ENCODE measurements at regions not wholly inside any gene's neighbourhood (a gene's known extent, or its start where the extent isn't known, plus 50 kb on each side); places are given as distances from the start of the nearest gene placed in this dataset.
"Not testable (repeated sequence)": the region's sequence is repeated elsewhere in the genome, so short reads cannot be mapped to it uniquely, and the experiment has no call there.

DNA sequence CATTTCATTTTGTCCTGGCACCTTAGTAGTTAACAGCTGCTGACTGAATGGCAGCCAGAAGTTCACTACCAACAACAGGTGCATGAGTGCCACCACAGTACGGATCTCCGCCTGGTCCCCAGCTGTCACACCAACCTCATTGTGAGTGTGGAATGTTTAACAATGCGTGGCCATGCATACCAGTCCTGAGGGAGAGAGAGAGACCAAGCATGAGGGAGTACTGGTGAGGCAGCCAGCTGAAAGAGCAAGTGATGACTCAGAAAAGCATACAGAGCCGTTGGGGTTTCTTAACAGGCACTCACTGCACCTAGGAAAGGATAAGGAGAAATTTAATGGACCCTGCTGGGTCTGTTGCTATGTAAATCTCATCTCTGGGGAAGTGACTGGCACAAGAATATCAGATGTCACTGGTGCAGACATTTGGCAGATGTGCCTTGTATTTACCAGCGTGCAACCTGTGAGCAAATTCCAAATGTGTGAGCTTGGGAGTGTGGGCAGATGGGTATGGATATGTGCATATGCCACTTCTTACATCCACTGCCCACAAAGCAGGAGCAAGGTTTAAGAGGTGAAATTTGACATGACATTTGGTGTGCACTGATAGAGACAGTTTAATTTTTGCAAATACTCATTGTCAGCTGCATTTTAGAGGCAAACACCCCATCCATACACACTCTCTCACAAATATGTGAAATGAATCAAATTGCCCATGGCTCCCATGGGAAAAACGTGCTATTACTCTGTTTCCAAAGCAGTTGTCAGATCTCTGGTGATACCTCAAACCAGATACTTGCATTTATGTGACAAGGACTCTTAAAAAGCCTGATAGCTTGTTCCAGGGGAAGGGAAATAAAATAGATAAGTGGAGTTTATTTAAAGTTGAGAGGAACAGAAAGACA is 245.2 kb upstream of the ARPP21 start:
- no peak for DNase-seq (ENCODE audit: low read depth)

DNA sequence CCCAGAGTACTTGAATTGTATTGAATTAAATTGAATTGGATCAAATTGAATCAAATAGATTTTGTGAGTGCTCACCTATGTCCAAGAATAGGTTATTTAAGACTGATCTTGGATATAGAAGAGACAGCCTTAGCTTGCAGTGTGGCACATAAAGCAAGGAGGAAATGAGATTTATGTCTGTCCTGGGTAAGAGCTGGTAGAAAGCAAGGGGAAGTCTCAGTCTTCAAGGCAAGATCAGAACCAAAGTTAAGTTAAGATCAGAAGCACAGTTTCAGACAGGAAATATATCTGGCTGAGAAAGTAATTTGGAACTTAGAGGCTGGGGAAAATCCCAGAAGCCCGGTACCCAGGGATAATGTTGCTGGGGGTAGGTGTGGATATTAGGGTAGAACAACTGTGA is 244.4 kb upstream of the ARPP21 start:
- no peak for DNase-seq (ENCODE audit: low read depth)

DNA sequence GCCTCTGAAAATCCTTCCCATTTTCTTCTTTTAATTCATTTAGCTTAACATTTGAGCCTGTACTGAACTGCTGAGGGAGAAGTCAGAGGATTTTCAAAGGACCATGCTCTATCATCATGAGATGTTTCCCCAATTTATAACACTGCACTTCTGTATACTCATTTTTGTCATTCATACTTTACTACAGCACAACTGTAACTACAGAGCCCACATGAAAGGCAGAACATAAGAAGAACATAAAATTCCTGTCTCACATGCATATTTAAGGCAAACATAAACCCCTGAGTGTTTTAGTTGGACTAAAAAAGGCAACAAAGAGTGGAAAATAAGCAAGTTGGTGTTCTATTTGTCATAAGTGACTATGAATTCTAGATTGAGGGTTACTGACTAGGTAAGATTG is 237.7 kb upstream of the ARPP21 start:
- no peak for DNase-seq (ENCODE audit: low read depth)

DNA sequence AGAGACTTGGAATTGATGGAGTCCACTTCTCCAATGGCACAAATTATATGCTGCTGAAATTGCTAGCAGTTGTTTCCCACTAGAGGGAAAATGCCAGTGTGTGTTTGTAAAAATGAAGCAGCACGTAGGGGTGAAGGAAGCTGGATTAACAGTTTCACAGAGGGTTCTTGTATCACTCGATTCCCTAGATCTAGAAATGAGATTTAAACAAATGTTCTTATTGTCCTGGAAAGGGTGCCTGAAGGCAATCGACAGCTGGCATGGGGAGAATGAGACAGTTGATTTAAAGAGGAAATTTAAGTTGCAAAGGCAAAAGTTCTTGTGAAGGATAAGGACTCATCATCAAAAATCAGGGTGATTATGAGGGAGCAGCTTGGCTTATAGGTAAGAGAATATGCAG is 234.8 kb upstream of the ARPP21 start:
- DNase-seq (ENCODE audit: low read depth): no peak

DNA sequence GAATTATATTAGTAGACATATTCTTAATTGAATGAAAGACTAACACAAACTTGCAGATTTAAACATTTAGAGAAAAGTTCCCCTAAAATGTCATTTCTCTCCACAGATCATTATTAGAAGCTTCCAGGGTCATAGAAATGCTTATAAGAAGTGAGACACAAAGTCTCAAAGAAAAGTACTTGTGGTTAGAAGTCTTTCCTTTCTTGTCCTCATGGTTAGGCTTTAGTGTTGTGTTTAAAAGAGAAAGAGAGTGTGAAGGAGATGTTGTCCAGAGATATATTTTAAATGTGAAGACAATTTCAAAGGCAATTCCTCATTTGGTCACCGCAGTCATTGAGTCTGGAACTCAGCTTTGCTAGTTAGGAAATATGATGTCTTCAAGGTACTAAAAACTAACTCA is 230.4 kb upstream of the ARPP21 start:
- no peak for DNase-seq (ENCODE audit: low read depth)

DNA sequence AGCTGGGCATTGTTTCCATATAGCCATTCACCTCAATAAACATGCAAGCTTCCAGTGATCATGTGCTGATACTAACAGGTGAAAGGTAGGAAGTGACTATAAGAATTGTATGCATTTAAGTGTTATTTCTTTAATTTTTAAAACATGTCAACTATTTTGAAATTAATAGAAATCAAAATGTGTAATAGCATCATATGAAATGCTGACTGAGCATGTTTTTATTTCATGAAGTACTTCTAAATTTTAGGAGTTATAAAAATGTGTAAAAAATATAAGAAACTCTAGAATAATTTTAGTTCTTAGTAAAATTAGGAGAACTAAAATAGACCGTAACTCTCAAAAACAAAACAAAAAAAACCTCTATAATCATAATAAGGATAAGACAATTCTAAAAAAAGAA is 229.3 kb upstream of the ARPP21 start:
- DNase-seq (ENCODE audit: low read depth): no peak

DNA sequence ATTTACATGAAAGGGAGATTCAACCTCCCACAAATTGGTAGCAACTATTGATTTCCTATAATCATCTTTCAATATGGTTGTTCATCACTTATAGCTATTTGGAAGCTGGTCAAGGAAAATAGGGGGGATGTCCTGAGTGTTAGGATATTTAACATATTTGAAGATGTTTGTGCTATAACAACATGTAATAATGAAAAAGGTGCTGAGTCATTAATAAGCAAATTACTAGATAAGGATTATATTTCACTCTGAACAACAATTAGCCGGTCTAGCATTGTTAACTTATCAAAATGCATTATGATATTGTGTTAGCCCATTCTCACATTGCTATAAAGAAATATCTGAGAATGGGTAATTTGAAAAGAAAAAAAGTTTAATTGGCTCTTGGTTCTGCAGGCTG is 225.8 kb upstream of the ARPP21 start:
- DNase-seq (ENCODE audit: low read depth): no peak

DNA sequence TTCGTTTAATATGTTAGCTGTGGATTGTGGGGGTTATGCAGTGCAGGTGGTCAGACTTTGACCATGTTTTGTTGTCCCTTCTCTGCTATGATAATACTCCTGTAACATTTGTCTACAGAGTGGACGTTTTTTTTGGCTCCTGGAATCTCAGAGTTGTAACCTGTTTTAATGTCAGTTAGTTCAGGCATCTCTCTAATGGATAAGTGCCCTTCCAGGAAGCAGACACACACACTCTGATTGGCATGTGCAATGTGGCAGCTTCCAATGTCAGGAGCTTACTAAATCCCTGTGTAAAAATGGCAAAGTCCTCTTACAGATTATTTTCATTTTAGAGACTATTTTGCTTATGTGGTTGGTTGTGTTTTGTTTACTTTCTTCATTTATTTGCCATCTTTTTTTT is 222.2 kb upstream of the ARPP21 start:
- DNase-seq (ENCODE audit: low read depth): no peak

DNA sequence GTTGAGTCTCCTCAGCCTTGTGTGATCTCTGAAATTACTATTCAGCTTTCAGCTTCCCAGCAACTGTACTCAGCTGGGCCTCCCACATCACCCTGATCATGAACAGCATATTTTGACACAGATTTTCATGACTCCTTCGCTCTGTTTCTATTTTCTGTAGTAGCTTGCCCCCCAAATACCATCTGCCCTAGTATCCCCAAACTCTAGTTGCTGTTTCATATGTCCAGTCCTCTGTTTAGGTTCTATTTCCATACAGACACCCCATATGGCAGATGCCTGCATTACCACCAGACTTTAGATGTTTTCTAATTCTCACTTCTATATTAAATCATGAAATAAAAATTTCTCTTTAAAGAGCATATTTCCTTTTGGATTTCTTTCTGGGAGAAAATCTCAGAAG is 217.2 kb upstream of the ARPP21 start:
- no peak for DNase-seq (ENCODE audit: low read depth)

DNA sequence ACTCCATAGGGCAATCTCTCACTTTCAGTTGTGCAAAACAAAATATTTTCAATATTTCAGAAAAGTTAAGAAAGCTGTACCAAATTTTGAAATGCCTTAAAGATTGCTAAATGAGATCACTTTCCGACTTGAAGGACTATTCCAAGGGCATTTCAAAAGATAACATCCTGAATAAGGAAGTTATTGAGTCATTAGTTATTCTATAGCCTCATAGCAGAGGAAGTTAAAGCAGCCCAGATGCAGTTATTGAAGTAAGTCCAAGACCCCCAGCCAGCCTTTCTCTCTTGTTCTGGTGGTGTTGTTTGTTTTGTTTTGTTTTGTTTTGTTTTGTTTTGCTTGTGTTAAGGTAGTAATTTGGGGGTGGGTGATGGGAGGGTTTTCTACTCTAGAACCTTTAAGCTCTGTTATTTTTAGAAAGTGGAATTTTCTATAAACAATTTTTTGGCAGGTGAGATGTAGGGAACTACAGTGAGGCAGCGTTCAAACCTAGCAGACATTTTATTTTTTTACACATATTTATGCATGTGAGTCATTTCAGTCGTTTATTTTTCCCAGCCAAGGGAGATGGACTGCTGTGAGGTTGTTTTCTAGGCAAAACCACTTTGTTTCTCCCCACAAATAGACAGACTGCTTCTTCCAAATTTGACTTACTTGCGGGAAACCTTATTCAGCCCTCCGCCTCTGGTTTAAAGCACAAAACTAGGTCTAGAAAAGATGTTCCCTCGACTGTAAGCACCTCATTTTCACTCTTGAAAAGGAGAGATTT is 216.3 kb upstream of the ARPP21 start:
- DNase-seq (ENCODE audit: low read depth): no peak

DNA sequence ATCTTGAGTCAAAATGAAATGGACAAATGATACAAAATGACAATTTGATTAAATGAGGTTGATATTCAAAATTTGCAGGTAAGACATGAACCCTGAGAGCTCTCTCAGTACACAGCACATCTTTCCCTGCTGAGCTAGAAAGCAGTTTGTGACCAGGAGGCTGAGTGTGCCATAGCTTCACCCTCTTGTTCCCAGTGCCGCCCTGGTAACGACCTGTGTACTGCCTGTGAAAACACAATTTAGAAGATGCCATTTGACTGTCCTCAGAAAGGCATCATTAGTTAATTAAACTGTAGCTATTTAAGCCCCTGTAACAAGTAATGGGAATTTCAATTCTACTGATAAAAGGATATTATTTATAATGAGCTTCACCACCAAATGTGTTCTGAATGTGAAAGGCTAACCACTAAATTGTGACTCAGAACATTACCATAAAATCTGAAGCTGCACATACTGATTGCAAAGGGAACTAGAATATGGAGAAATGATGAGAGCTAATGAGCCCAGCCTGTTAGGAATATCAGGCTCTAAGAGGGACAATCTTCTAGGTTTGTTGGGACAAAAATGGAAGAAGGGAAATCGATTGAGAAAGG is 212.9 kb upstream of the ARPP21 start:
- no peak for DNase-seq (ENCODE audit: low read depth)

DNA sequence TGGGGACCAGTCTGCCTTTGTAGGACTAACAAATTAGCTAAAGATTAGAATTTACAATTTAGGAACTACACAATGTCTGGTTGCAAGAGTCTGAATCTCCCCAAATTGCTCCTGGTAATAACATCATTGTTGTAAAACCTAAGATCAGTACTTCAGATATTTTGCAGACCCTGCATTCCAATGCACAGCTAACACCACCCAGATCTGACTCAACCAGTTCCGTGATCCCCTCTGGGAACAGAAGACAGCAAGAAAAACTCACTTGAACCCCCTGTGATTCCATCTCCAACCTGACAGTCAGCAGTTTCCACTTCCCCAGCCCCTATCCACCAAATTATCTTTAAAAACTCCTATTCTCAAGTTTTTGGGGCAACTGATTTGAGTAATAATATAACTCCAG is 201.9 kb upstream of the ARPP21 start:
- no peak for DNase-seq (ENCODE audit: low read depth)

DNA sequence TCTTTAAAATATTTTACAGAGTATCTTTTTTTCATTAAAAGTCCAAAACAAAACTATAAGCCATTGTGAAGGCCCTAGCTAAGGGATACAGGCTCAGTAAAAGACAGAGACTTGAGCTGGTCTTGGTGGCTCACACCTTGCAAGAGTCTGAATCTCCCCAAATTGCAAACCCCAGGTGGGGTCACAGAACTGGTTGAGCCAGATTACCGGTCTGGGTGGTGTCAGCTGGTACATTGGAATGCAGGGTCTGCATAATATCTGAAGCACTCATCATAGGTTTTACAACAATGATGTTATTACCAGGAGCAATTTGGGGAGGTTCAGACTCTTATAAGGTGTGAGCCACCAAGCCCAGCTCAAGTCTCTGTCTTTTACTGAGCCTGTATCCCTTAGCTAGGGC is 201.2 kb upstream of the ARPP21 start:
- no peak for DNase-seq (ENCODE audit: low read depth)

DNA sequence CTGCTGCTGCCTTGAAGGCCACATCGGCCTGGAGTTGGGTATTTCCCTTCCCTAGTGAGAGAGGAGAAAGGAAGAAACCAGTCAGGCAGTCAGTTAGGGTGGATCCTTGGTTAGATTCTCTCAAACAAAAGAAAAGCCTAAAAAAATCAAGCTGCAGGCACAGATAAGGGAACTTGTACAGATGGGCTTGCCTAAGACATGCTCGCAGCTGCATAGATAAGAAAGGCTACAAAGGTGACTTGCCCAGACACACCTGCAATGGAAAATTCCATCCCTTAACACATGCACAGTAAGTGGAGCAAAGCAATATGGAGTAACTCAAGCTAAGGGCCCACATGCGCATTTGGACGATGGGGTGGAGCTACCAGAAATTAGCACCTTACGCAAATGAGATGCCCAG is 199.7 kb upstream of the ARPP21 start:
- no peak for DNase-seq (ENCODE audit: low read depth)

DNA sequence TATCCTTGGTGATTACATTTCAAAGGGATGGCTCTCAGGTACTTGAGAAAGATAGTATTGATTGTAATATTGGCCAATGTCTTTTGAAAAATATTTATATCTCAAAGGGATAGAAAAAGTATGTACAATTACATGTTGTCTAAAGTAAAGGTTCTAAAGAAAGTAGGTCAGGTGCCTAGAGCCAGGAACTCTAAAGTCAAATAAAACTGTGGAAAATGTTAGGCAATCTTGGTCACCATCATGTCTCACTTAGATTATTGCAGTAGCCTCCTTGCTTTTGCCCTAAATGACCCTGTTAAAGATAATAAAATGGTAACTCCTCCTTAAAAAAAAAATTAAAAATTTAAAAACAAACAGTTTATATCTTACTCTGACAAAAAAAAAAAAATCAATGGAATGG is 198.5 kb upstream of the ARPP21 start:
- DNase-seq (ENCODE audit: low read depth): no peak

DNA sequence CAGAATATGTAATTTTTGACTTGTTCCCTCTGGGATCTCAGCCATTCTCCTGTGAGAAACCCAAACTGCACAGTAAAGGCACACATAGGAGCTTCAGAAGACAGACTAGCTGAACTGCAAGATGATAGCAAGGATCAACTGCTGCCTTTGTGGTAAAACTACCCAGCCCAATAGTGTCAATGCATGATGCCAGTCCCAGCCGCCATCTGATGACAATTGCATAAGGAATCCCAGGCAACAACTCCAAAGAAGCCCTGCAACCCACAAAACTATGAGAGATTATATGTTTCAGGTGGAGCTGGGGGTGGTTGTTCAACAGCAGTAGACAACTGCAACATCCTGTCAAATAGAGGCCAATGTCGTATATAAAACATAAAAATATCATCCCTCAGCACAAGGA is 192.4 kb upstream of the ARPP21 start:
- no peak for DNase-seq (ENCODE audit: low read depth)

DNA sequence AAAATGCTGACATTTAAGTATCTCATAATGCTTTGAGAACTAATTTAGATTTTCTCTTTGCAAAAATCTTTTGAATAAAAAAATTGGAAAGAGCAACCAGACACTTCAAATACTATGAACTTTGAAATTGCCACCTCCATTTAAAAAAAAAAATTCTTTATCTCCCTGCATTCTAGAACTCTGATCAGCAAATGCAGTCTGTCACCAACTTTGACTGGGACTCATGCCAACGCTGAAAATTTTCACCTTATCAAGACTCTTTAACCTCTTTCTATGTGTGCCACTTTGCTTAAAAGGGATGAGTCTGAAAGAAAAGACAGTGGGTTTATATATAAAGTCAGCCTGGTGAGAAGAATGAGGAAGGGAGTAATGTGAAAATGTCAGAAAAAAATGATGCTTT is 191.2 kb upstream of the ARPP21 start:
- no peak for DNase-seq (ENCODE audit: low read depth)

DNA sequence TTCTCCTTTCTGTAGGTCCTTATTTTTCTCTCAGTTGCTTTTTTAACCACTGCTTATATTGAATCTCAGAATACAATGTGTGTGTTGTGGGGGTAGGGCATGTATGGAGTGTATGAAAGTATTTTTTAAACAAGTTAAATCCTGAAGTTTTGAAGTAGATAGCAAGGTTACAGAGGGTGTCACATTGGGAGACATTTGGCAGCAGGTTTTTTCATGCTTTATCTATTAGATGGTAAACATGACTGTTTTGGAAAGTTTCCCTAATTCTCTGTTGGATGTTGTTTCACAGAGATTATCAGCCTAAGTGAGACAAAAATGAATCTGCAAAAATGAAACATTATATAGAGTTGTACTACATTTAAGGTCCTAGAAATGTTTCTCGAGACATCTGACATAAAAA is 190.6 kb upstream of the ARPP21 start:
- no peak for DNase-seq (ENCODE audit: low read depth)

DNA sequence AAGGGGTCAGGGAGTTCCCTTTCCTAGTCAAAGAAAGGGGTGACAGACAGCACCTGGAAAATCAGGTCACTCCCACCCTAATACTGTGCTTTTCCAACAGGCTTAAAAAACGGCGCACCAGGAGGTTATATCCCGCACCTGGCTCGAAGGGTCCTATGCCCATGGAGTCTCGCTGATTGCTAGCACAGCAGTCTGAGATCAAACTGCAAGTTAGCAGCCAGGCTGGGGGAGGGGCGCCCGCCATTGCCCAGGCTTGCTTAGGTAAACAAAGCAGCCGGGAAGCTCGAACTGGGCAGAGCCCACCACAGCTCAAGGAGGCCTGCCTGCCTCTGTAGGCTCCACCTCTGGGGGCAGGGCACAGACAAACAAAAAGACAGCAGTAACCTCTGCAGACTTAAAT is 184.5 kb upstream of the ARPP21 start:
- DNase-seq (ENCODE audit: low read depth): not testable (repeated sequence)

DNA sequence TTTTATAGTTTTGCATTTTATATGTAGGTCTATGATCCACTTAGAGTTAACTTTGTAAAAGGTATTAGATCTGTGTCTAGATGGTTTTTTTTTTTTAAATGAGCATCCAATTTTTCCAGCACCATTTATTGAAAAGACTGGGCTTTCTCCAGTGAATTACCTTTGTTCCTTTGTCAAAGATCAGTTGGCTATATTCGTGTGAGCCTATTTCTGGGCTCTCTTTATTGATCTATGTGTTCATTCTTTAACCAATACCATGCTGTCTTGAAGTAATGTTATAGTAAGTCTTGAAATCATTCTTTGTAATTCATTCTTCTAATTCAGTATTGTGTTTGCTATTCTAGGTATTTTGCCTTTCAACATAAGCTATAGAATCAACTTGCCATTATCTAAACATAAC is 165.4 kb upstream of the ARPP21 start:
- no peak for DNase-seq (ENCODE audit: low read depth)

DNA sequence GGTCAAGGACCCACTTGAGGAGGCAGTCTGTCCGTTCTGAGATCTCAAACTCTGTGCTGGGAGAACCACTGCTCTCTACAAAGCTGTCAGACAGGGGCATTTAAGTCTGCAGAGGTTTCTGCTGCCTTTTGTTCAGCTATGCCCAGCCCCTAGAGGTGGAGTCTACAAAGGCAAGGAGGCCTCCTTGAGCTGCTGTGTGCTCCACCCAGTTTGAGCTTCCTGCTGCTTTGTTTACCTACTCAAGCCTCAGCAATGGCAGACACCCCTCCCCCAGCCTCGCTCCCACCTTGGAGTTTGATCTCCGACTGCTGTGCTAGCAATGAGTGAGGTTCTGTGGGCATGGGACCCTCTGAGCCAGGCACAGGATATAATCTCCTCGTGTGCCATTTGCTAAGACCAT is 156.8 kb upstream of the ARPP21 start:
- DNase-seq (ENCODE audit: low read depth): not testable (repeated sequence)

DNA sequence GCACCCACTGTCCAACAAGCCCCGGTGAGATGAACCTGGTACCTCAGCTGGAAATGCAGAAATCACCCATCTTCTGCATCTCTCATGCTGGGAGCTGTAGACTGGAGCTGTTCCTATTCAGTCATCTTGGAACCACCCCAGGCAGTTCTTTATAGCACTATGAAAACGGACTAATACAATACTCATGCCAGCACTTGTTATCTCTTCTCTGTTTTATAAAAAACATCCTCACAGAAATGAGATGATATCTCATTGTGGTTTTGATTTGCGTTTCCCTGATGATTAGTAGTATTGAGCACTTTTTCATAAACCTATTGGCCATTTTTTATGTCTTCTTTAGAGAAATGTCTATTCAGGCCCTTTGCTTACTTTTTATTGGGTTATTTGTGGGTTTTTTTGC is 156.2 kb upstream of the ARPP21 start:
- no peak for DNase-seq (ENCODE audit: low read depth)

DNA sequence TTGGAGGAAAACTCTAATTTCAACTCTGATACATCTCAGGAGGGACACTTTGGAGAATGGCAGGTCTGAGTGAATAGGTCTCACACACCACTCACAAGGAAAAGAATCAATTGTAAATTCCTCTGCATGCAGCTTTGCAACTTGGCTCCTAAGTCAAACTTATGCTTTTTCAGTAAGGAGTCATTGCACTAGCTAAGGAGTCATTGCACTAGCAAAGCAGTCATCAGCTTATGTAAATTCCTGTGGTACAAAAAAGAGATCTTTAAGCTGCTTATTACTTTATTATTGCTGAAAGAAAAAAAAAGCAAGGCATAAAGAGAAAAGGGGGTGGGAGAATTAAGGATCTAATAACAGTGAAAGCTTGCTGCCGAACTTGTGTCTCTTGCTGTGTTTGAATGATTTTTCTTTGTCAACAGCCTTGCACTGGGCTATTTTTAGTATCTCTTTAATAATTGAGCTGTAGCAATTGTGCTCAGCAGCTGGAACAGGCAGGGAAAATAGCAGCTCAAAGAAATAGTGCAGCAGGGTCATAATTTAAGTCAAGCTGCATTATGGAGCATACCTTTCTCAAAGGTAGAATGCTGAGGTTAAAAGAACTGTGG is 154.3 kb upstream of the ARPP21 start:
- DNase-seq (ENCODE audit: low read depth): no peak
